Spleen (tissue), 11 donors: ENCODE measurements at regions not wholly inside any gene's neighbourhood (a gene's known extent, or its start where the extent isn't known, plus 50 kb on each side); places are given as distances from the start of the nearest gene placed in this dataset.

ENCODE experiments used
- DNase-seq: peaks from one replicate; pipeline ENCODE4 v3.0.0-alpha.2; 2020
- H3K27ac ChIP-seq, 8 donors: fragments of 200-600 bp; sonication (generic) in 7 of 8; 1 replicate in 4 of 8; 2 replicates in 4 of 8; pipeline versions ENCODE4 v1.5.0 to v1.8.0; 2016 to 2021; ENCODE audit warnings: inconsistent platforms in 4 of 8, mild to moderate bottlenecking in 4 of 8, moderate library complexity in 1 of 8
- H3K27me3 ChIP-seq, 7 donors: fragments of 200-600 bp; sonication (generic) in 6 of 7; replicated peaks in 1 of 7; 1 replicate in 4 of 7; 2 replicates in 3 of 7; pipeline versions ENCODE4 v1.5.0 to v1.8.0; 2016 to 2021; ENCODE audit warnings: inconsistent platforms in 3 of 7, mild to moderate bottlenecking in 1 of 7
- H3K36me3 ChIP-seq, 6 donors: fragments of 200-600 bp; sonication (generic) in 5 of 6; 1 replicate in 4 of 6; 2 replicates in 2 of 6; pipeline versions ENCODE4 v1.5.0 to v1.8.0; 2016 to 2021; ENCODE audit warnings: inconsistent platforms in 2 of 6
- H3K4me1 ChIP-seq, 6 donors: fragments of 200-600 bp; sonication (generic) in 5 of 6; 1 replicate in 3 of 6; 2 replicates in 3 of 6; pipeline versions ENCODE4 v1.5.0 to v1.8.0; 2016 to 2021; ENCODE audit warnings: inconsistent platforms in 3 of 6
- H3K4me3 ChIP-seq, 8 donors: fragments of 200-600 bp; sonication (generic) in 7 of 8; 1 replicate in 4 of 8; 2 replicates in 4 of 8; pipeline versions ENCODE4 v1.5.0 to v1.8.0; 2016 to 2021; ENCODE audit warnings: inconsistent platforms in 4 of 8, mild to moderate bottlenecking in 4 of 8, moderate library complexity in 2 of 8
- H3K9me3 ChIP-seq, 8 donors: fragments of 200-600 bp; sonication (generic) in 7 of 8; 1 replicate in 4 of 8; 2 replicates in 4 of 8; pipeline versions ENCODE4 v1.5.0 to v1.8.0; 2016 to 2021; ENCODE audit warnings: inconsistent platforms in 4 of 8
- POLR2A ChIP-seq, 3 donors: fragments of 450-650 bp; IDR thresholded peaks; one replicate each; pipeline ENCODE4 v1.5.1; 2017; ENCODE audit warnings: antibody characterized with exemption in 3 of 3, mild to moderate bottlenecking in 1 of 3
- POLR2AphosphoS5 ChIP-seq, 3 donors: sonication (generic); formaldehyde crosslinking; IDR thresholded peaks; one replicate each; pipeline ENCODE4 v1.5.1; 2017; ENCODE audit warnings: antibody characterized with exemption in 3 of 3
- WGBS, 5 donors: extraction: QIAGEN DNeasy Blood & Tissue Kit in 3 of 5; methylation state at CpG; one replicate each; pipeline versions ENCODE4 v1.1.5 to v1.1.7; 2013 to 2018; 5-methylcytosine and 5-hydroxymethylcytosine counted together
- intact Hi-C: fragments of 100-400 bp; cut with DNase I; formaldehyde crosslinking; loops from one replicate; pipeline ENCODE4 v1.15.0; 2023; ENCODE audit warnings: low total_unique reads
- TF ChIP-seq, protein P1 (sequence below), 11 experiments: fragments of 200-600 bp in 7 of 11; fragments of 450-650 bp in 4 of 11; sonication (generic) in 4 of 11; IDR thresholded peaks in 8 of 11; conservative IDR thresholded peaks in 3 of 11; 1 replicate in 7 of 11; 2 replicates in 4 of 11; pipeline versions ENCODE4 v1.4.0 to v1.8.0; 2016 to 2021; ENCODE audit warnings: antibody characterized with exemption in 11 of 11, inconsistent platforms in 4 of 11, mild to moderate bottlenecking in 1 of 11
- donor health status: healthy with polysubstance abuse.
- donor health status: DM: no; HTN: no; CAD: no; lungs with moderate emphysema.
- donor health status: DM: no; HTN: no; CAD: no.
- donor health status: Bipolar disorder and iron deficiency.
- donor health status: healthy.
- donor health status: DM: no; HTN: no; CAD: no.
- donor health status: DM: yes; HTN: yes; CAD: no.

DNA sequence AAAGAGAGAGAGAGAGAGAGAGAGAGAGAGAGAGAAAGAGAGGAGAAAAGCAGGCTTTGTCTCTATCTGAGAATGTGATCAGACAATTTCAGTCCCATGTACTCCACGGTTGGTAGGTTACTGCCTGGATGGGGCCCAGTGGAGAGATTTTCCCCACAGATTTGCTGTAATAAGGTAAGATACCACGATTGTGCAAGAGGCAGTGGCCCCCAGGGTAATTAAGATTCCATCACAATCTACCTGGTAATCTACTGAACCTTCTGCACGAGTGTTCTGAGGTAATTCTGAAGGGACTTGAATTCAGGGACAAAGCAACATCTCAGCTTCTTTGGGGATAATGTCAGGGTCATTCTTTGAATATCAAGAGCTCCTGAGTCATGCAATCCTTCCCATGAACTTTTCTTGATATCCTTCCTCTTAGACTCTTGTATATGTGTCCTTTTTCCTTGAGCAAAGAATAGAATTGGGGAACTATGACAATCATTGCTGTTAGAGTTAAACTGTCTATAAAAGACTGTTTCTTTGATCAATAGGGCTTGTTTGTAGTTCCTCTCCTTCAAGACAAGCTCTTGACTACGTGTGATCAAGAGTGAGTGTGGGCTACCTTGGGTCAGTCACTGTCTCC lies 306.6 kb downstream of the MAF start:
- H3K4me3 ChIP-seq, result no peak overlapping the region
- TF ChIP-seq, protein P1, sequence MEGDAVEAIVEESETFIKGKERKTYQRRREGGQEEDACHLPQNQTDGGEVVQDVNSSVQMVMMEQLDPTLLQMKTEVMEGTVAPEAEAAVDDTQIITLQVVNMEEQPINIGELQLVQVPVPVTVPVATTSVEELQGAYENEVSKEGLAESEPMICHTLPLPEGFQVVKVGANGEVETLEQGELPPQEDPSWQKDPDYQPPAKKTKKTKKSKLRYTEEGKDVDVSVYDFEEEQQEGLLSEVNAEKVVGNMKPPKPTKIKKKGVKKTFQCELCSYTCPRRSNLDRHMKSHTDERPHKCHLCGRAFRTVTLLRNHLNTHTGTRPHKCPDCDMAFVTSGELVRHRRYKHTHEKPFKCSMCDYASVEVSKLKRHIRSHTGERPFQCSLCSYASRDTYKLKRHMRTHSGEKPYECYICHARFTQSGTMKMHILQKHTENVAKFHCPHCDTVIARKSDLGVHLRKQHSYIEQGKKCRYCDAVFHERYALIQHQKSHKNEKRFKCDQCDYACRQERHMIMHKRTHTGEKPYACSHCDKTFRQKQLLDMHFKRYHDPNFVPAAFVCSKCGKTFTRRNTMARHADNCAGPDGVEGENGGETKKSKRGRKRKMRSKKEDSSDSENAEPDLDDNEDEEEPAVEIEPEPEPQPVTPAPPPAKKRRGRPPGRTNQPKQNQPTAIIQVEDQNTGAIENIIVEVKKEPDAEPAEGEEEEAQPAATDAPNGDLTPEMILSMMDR (IDR thresholded peaks at IDR 0.05 in 8 of 11, conservative IDR thresholded peaks at IDR 0.05 in 3 of 11), result no peak
- TF ChIP-seq POLR2A (IDR thresholded peaks at IDR 0.05) (no peak), POLR2AphosphoS5 (IDR thresholded peaks at IDR 0.05) (no peak)
- H3K27ac ChIP-seq, result no peak overlapping the region
- H3K27me3 ChIP-seq, result peaks cover 0 to 26% (median 0%) of the 10 kb centered on the region in 7 donors
- no peak for DNase-seq
- H3K9me3 ChIP-seq, result no peaks in the 10 kb centered on the region
- WGBS, 5 donors, result 66 to 79% (median 74%) methylated on average over 4 of the region's 4 CpGs
- intact Hi-C loops, result no loop called here
- peaks cover 0 to 6% (median under 1%) of the 10 kb centered on the region in 6 donors for H3K4me1 ChIP-seq
- H3K36me3 ChIP-seq, result no peaks in the 10 kb centered on the region

DNA sequence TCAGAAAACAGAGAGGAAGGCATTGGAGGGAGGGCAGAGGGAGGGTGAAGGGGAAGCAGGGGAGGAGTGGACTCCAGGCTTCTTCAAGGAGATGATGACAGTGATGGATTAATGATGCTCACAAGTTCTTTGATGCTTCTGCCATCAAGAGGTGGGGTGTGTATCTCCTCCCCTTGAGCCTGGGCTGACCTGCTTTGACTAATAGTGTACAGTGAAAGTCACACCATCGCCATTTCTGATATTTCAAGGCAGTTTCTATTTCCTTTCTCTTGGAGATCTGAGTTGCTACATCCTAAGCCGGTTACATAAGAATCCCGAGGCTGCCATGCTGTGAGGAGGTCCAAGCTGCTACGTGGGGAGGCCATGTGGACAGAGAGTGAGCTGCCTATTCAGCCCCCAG lies 312.5 kb downstream of the MAF start:
- WGBS, 5 donors, result 33 to 75% (median 59%) methylated on average over 4 of the region's 4 CpGs
- H3K4me3 ChIP-seq, result no peak overlapping the region
- no peak for TF ChIP-seq POLR2AphosphoS5 (IDR thresholded peaks at IDR 0.05)
- no peak for TF ChIP-seq POLR2A (IDR thresholded peaks at IDR 0.05)
- TF ChIP-seq, protein P1 (IDR thresholded peaks at IDR 0.05 in 8 of 11, conservative IDR thresholded peaks at IDR 0.05 in 3 of 11), result no peak
- intact Hi-C loops, result no loop called here
- no peaks in the 10 kb centered on the region for H3K9me3 ChIP-seq
- H3K4me1 ChIP-seq, result peaks cover 13 to 50% (median 31%) of the 10 kb centered on the region in 6 donors
- peaks cover 0 to 56% (median 0%) of the 10 kb centered on the region in 7 donors for H3K27me3 ChIP-seq
- no peak for DNase-seq
- peak overlapping the region in 1 of 8 donors; percentile 60 for H3K27ac ChIP-seq
- H3K36me3 ChIP-seq, result no peaks in the 10 kb centered on the region

DNA sequence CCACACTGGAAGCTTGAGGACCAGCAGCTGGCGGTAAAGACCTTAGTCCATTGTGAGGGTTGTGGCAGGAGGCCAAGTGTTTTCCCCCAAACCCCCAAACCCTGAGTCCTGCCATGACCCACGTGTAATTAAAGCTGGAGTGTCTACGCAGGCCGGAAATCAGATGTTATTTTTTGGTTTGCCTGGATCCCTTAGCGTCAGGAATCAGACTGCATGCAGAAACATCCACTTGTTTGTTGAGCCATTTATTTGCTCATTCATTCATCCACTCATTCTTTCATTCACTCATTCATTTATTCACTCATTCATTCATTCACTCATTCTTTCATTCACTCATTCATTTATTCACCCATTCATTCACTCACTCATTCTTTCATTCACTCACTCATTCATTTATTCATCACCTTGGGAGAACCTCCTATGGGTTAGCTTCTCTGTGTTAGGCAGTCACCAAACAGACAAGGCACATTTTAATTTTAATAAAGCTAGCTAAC lies 313.1 kb downstream of the MAF start:
- Histone ChIP-seq H3K27ac (peak overlapping the region in 5 of 8 donors; percentile 30 to 79 (median 60)), H3K9me3 (no peaks in the 10 kb centered on the region), H3K4me3 (peak overlapping the region in 3 of 8 donors; percentile 2 to 58 (median 16)), H3K4me1 (peaks cover 13 to 56% (median 32%) of the 10 kb centered on the region in 6 donors), H3K36me3 (no peaks in the 10 kb centered on the region), H3K27me3 (peaks cover 0 to 56% (median 0%) of the 10 kb centered on the region in 7 donors)
- intact Hi-C loops, result no loop called here
- DNase-seq, result no peak
- no peak for TF ChIP-seq POLR2A (IDR thresholded peaks at IDR 0.05)
- TF ChIP-seq POLR2AphosphoS5 (IDR thresholded peaks at IDR 0.05), result no peak
- TF ChIP-seq, protein P1 (IDR thresholded peaks at IDR 0.05 in 8 of 11, conservative IDR thresholded peaks at IDR 0.05 in 3 of 11), result no peak
- 8 to 17% (median 13%) methylated on average over 4 to 5 of the region's 5 CpGs for WGBS, 5 donors

DNA sequence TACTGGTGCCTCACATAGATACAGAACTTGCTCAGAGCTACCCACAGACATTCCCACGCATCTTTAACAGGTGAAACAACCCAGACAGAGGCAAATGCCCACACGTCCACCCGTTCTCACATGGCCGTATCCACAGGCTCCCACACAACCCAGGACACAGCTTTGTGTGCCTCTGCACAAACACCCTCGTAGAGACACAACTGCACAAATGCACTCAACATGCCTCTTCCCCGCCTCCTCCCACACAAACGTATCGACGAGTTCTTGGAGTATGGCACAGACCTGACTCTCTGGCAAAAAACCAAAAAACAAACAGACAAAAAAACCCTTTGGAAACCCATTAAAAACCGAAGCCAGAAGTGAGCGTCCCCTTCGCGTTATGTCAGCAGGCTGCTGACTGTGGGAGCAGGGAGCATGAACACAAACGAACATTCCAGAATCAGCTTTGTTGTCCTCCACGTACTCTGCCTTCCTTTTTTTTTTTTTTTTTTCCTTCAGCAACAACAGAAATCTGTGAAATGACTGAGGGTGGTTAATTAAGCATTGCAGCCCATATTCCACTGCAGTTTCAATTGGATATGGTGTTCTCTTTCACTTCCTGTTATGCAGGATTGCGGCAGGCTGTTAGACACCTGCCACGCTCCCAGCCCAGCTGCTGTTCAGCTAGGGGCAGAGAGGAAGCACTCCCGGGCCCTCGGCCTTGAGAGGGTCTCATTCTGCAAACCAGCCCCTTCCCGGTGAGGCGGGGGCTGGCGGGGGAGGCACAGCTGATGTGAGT lies 313.7 kb downstream of the MAF start:
- Histone ChIP-seq H3K9me3 (no peaks in the 10 kb centered on the region), H3K4me3 (peak overlapping the region in 4 of 8 donors; percentile 2 to 58 (median 16)), H3K36me3 (no peaks in the 10 kb centered on the region), H3K27me3 (peaks cover 0 to 56% (median 0%) of the 10 kb centered on the region in 7 donors), H3K27ac (peak overlapping the region in 5 of 8 donors; percentile 30 to 79 (median 60)), H3K4me1 (peaks cover 13 to 61% (median 32%) of the 10 kb centered on the region in 6 donors)
- 30 to 55% (median 31%) methylated on average over 17 to 22 of the region's 22 CpGs for WGBS, 5 donors
- TF ChIP-seq, protein P1 (IDR thresholded peaks at IDR 0.05 in 8 of 11, conservative IDR thresholded peaks at IDR 0.05 in 3 of 11), result no peak
- TF ChIP-seq POLR2AphosphoS5 (IDR thresholded peaks at IDR 0.05) (peak; percentile 54 to 77 (median 75)), POLR2A (IDR thresholded peaks at IDR 0.05) (no peak)
- intact Hi-C loops, result no loop called here
- peak; percentile 89 for DNase-seq
